Fibroblast of peridontal ligament (primary cell): ENCODE measurements at regions not wholly inside any gene's neighbourhood (a gene's known extent, or its start where the extent isn't known, plus 50 kb on each side); places are given as distances from the start of the nearest gene placed in this dataset.
A peak's percentile ranks its signal among the peaks of the same experiment; 100 is the strongest.

Experiments used
- DNase-seq: peaks from one replicate; pipeline ENCODE4 v3.0.0-alpha.2; 2010; ENCODE audit errors: extremely low read depth

- no peak for DNase-seq
Observed at GRCh38 chr2:148567716-148568115, 76.8 kb upstream of the EPC2 start.

DNA sequence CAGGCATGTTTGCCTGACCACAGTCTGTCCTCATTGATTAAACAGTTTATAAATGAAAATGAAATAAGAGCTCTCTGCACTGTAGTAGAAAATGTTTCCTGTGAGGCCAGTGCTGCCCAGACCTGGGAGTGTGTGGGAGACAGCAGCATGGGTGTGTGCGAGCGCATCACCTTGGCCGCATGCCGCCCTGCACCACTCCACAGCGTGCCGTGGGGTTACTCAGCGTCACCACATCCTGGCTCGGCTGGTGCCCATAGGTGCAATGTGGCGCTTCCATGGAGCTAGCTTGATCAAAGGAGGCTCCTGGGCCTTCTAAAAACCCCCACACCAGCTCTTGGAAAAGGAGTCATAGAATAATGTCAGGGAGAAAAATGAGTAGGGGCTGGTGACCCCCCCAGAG is 76.0 kb upstream of the EPC2 start:
- DNase-seq: peak; percentile 4

GRCh38 chr2:148569221-148569620 is 75.3 kb upstream of the EPC2 start:
- no peak for DNase-seq

- DNase-seq: no peak
Observed at GRCh38 chr2:148570989-148571388, 73.6 kb upstream of the EPC2 start.

DNA sequence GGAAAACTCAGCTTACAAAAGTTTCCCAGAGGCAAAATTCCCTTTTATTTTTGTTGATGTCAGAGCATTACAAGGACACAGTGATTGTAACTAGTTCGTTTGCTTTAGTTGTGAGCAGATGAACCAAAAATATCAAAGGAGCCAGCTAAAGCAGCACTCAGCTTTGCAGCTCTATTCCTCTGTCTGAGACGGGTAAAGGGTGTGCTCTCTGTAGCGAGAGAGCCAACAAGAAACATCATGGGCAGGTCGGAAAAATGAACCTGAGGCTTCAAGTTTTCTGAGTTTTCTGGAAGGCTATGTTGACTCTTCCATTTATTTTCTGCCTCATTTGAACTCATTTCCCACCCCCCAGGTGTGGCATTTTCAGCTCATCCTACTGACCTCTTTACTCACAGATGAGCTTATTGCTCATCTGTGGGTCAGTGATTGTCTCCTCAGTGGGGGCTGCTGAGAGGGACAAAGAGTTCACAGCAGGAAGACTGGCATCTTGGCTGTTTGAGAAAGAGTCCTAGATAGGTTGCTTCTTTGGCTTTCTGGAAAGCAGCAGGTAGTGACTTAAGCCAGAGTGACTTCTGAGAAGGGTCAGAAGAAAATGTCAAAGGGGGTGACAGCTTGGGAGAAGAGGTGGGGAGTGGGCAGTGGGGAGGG is 66.6 kb upstream of the EPC2 start:
- DNase-seq: no peak

GRCh38 chr2:148578493-148578884 is 66.1 kb upstream of the EPC2 start:
- no peak for DNase-seq

DNA sequence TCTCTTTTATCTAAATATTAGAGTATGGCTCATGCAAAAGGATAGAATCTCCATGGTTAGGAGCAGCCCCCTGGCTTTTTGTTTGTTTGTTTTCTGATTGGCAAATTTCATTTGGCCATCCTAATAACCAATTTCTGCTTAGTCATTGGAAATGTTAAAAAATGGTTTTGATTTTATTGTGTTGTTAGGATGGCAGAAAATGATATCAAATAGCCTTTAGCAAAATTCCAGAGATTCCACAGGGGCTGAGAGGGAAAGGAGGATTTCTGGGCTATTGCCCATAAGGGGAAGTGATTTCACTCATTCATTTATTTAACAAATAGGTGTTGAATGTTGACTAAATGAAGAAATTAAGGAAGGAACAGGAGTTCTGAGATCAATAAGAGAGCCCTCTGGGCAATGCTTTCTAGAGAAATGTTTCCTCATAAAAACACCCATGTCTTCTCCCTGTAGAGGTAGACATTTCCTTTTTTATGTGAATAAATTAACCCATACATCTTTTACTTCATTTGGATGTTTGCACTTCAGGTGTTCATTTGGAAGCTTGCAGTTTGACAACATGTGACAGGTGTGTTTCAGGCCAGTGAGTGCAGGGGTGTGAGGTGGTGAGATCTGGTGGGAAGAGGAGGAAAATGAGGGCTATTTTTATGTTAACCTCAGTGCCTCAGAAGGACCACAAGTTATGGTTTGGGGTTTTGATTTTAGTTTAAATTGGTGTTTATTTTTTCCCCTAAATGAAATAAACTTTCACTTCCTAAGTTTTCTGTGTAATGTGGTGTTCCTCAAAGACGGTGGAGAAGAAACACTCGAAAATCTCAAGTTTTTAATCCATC is 61.7 kb upstream of the EPC2 start:
- no peak for DNase-seq

GRCh38 chr2:148585696-148586095 is 58.9 kb upstream of the EPC2 start:
- no peak for DNase-seq

- no peak for DNase-seq
Observed at GRCh38 chr2:148586522-148587128, 57.9 kb upstream of the EPC2 start.

- DNase-seq: no peak
Observed at GRCh38 chr2:148590612-148591011, 53.9 kb upstream of the EPC2 start.

DNA sequence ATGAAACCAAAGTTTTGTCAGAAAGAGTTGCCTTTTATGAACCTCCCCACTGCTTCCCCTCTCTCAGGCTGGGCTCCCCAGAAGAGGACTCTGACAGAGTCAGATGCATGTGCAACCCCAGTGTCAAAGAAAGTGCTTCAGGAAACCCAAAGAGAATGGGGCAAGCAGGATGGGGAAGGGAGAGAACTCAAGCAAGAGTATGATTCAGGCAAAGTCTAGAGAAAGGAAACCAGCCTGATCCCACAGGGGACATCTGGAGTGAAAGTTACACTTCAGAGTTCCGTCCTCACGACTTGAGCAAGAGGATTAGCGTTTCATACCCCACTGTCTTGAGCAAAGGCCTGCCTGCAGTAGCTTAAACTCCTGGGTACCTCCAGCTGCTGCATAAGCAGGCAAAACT is 51.8 kb upstream of the EPC2 start:
- DNase-seq: no peak

DNA sequence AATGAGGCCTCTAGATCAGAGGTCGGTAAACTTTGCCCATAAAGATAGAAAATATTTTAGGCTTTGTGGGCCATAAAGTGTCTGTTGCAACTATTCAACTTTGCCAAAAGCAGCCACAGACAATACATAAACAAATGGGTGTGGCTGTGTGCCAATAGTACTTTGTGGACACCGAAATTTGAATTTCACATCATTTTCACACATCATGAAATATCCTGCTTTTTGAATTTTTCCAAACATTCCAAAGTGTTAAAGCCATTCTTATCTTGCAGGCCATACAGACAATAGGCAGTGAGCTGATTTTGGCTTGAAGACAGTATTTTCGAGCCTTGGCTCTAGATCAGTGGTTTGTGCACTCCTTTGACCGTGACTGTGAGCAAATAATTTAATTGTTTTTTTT is 51.1 kb upstream of the EPC2 start:
- no peak for DNase-seq

GRCh38 chr2:148594216-148594615 is 50.3 kb upstream of the EPC2 start:
- no peak for DNase-seq
